ENCODE measurements at regions not wholly inside any gene's neighbourhood (a gene's known extent, or its start where the extent isn't known, plus 50 kb on each side); places are given as distances from the start of the nearest gene placed in this dataset.

DNA sequence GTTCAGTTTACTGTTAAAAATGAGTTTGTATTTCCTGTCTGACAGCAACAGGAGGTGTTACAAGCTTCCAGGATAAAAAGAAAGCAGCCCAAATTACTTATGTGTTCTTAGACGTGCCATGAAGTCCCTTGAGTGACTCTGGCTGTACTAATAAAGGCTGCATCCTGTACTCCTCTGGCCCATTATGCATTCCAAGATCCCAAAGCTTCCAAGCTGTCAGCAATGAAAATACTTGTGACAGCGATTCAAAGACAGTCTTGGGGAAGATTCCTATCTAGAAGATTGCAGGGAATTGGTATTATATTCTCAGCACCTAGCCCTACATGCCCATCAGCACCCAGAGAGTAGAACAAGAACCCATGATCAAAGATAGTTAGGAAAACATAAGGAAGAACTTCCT is 281.6 kb upstream of the TRPC7 start:
- POLR2A ChIA-PET (ENCODE audit: partially characterized antibody) = no interaction called here
- CTCF ChIA-PET (ENCODE audit: partially characterized antibody) = no interaction called here
- Histone ChIP-seq H3K9ac (replicated peaks in 1 of 4; ENCODE audit: extremely low read depth in 1 of 4, low read depth in 3 of 4, low read length in 3 of 4) (no peak overlapping the region), H3K4me2 (ENCODE audit: insufficient read depth in 1 of 2, low read depth in 2 of 2, low read length in 2 of 2) (no peak overlapping the region), H3K9me3 (ENCODE audit: insufficient read depth in 2 of 2, low read depth in 1 of 2, low read length in 1 of 2) (no peaks in the 10 kb centered on the region), H2BK20ac (ENCODE audit: low read length) (no peak overlapping the region), H3K23me2 (ENCODE audit: low read depth, low read length) (no peaks in the 10 kb centered on the region), H3K79me2 (ENCODE audit: control insufficient read depth in 1 of 2, insufficient read depth in 2 of 2, low read length in 2 of 2) (no peaks in the 10 kb centered on the region), H4K20me1 (replicated peaks in 1 of 2; ENCODE audit: control insufficient read depth in 1 of 2, insufficient read depth in 2 of 2, low read length in 2 of 2) (no peaks in the 10 kb centered on the region), H3K4me3 (ENCODE audit: extremely low read depth in 1 of 4, insufficient read depth in 2 of 4, low read depth in 3 of 4, low read length in 4 of 4) (no peak overlapping the region), H2BK120ac (replicated peaks; ENCODE audit: low read depth, low read length) (no peak overlapping the region), H3K4ac (replicated peaks; ENCODE audit: insufficient read length, low read depth, low read length) (no peak overlapping the region), H3K36me3 (ENCODE audit: control insufficient read depth in 2 of 4, insufficient read depth in 4 of 4, low read length in 3 of 4) (no peaks in the 10 kb centered on the region), H2AFZ (ENCODE audit: low read length) (no peak overlapping the region), H3K27me3 (replicated peaks in 1 of 4; ENCODE audit: control insufficient read depth in 3 of 4, extremely low read depth in 1 of 4, insufficient read depth in 3 of 4, low read length in 3 of 4) (no peaks in the 10 kb centered on the region), H2BK15ac (ENCODE audit: low read length) (no peak overlapping the region), H3K56ac (replicated peaks; ENCODE audit: insufficient read length, low read depth, low read length) (no peak overlapping the region), H4K8ac (ENCODE audit: extremely low read depth, insufficient read depth, low read length) (no peak overlapping the region), H3K27ac (ENCODE audit: low read depth, low read length) (no peak overlapping the region), H3K14ac (ENCODE audit: insufficient read length) (no peak overlapping the region), H2BK12ac (ENCODE audit: low read depth, low read length) (no peak overlapping the region), H4K91ac (replicated peaks; ENCODE audit: insufficient read length, low read length) (no peak overlapping the region), H3K23ac (ENCODE audit: insufficient read length) (no peak overlapping the region), H3K4me1 (replicated peaks in 1 of 4; ENCODE audit: control insufficient read depth in 3 of 4, insufficient read depth in 4 of 4, low read length in 3 of 4) (peaks cover 0 to 3% (median 0%) of the 10 kb centered on the region in 4 experiments; a peak in 2 of 7 replicates), H2AK5ac (ENCODE audit: low read depth, low read length) (no peak overlapping the region), H3K79me1 (ENCODE audit: low read depth, low read length) (no peaks in the 10 kb centered on the region), H2BK5ac (ENCODE audit: low read depth, low read length) (no peak overlapping the region), H4K5ac (ENCODE audit: insufficient read length, low read depth, low read length) (no peak overlapping the region), H3K18ac (ENCODE audit: extremely low read depth, low read length) (no peak overlapping the region)
- FAIRE-seq = no peak
- WGBS, 2 experiments (ENCODE audit: extremely low coverage in 1 of 2, insufficient coverage in 1 of 2, insufficient read length in 1 of 2, insufficient replicate concordance in 2 of 2, low coverage in 1 of 2, low lambda C conversion rate in 2 of 2, missing lambda C conversion rate in 1 of 2) = 89% methylated on average over 2 of the region's 2 CpGs; no CpG with 5 or more reads in 1 of the 2 experiments
- DNase-seq (ENCODE audit: low read depth in 1 of 2, low spot score in 2 of 2) = no peak
- TF ChIP-seq PHF8 (conservative IDR thresholded peaks at IDR 0.05; ENCODE audit: low read depth, low read length) (no peak), YY1 (IDR thresholded peaks at IDR 0.05; ENCODE audit: low read depth, low read length) (no peak), RFX5 (IDR thresholded peaks at IDR 0.05; ENCODE audit: borderline replicate concordance, low read depth, low read length) (no peak), GABPA (IDR thresholded peaks at IDR 0.05; ENCODE audit: borderline replicate concordance, insufficient read depth, low read length) (no peak), SP1 (IDR thresholded peaks at IDR 0.05; ENCODE audit: low read depth, low read length) (no peak), RXRA (IDR thresholded peaks at IDR 0.05; ENCODE audit: insufficient read depth, low read depth, low read length) (no peak)

Measured in H1 (cell line).